H9 (cell line): ENCODE measurements at regions not wholly inside any gene's neighbourhood (a gene's known extent, or its start where the extent isn't known, plus 50 kb on each side); places are given as distances from the start of the nearest gene placed in this dataset.

Experiments
- DNase-seq: peaks from one replicate; pipeline ENCODE4 v3.0.0-alpha.2; 2017
- H2AFZ ChIP-seq: one replicate; pipeline ENCODE4 v1.6.1; 2013; ENCODE audit warnings: mild to moderate bottlenecking, low read length, control low read depth, moderate library complexity
- H2AK5ac ChIP-seq: 2 replicates; pipeline ENCODE4 v1.6.1; 2013; ENCODE audit warnings: low read length, control low read depth, mixed read lengths; ENCODE audit not compliant: insufficient read length
- H2BK120ac ChIP-seq: one replicate; pipeline ENCODE4 v1.6.1; 2013; ENCODE audit warnings: low read depth, mild to moderate bottlenecking, low read length, control low read depth, inconsistent platforms; ENCODE audit not compliant: poor library complexity, severe bottlenecking
- H2BK12ac ChIP-seq: 2 replicates; pipeline ENCODE4 v1.6.1; 2013; ENCODE audit warnings: low read length, control low read depth, mixed read lengths, low read depth; ENCODE audit not compliant: insufficient read length
- H2BK15ac ChIP-seq: 2 replicates; pipeline ENCODE4 v1.6.1; 2013; ENCODE audit warnings: low read depth, low read length, control low read depth
- H2BK20ac ChIP-seq: one replicate; pipeline ENCODE4 v1.6.1; 2013; ENCODE audit warnings: low read depth, mild to moderate bottlenecking, low read length, control low read depth, inconsistent platforms; ENCODE audit not compliant: poor library complexity, severe bottlenecking
- H2BK5ac ChIP-seq: 2 replicates; pipeline ENCODE4 v1.6.1; 2013; ENCODE audit warnings: low read length, control low read depth, mixed read lengths; ENCODE audit not compliant: insufficient read length
- H3K14ac ChIP-seq: 2 replicates; pipeline ENCODE4 v1.6.1; 2013; ENCODE audit warnings: low read length, control low read depth; ENCODE audit not compliant: insufficient read depth
- H3K18ac ChIP-seq: 2 replicates; pipeline ENCODE4 v1.6.1; 2013; ENCODE audit warnings: low read depth, mild to moderate bottlenecking, mixed read lengths, low read length, control low read depth; ENCODE audit not compliant: insufficient read length
- H3K23ac ChIP-seq: 2 replicates; pipeline ENCODE4 v1.6.1; 2013; ENCODE audit warnings: low read length, control low read depth, mixed read lengths, low read depth; ENCODE audit not compliant: insufficient read length
- H3K23me2 ChIP-seq: 2 replicates; pipeline ENCODE4 v1.6.1; 2013; ENCODE audit warnings: low read depth, mild to moderate bottlenecking, mixed read lengths, low read length, control low read depth; ENCODE audit not compliant: insufficient read length, poor library complexity, severe bottlenecking
- H3K27ac ChIP-seq: 2 replicates; pipeline ENCODE4 v1.5.1; 2013; ENCODE audit warnings: low read length, control low read depth, mixed read lengths, low read depth; ENCODE audit not compliant: insufficient read length
- H3K27me3 ChIP-seq: 2 replicates; pipeline ENCODE4 v1.6.1; 2013; ENCODE audit warnings: low read length, control low read depth, inconsistent platforms; ENCODE audit not compliant: insufficient read depth
- H3K4ac ChIP-seq: 2 replicates; pipeline ENCODE4 v1.6.1; 2013; ENCODE audit warnings: low read depth, mild to moderate bottlenecking, control low read depth, inconsistent platforms, low read length, moderate library complexity
- H3K4me1 ChIP-seq: 2 replicates; pipeline ENCODE4 v1.6.1; 2013; ENCODE audit warnings: low read length, control low read depth, inconsistent platforms; ENCODE audit not compliant: insufficient read depth
- H3K4me2 ChIP-seq: 2 replicates; pipeline ENCODE4 v1.6.1; 2013; ENCODE audit warnings: low read length, control low read depth, mixed read lengths; ENCODE audit not compliant: insufficient read length, insufficient read depth
- H3K56ac ChIP-seq: 2 replicates; pipeline ENCODE4 v1.6.1; 2013; ENCODE audit warnings: low read depth, mild to moderate bottlenecking, mixed read lengths, low read length, control low read depth; ENCODE audit not compliant: insufficient read length
- H3K79me1 ChIP-seq: 2 replicates; pipeline ENCODE4 v1.6.1; 2013; ENCODE audit warnings: low read depth, mild to moderate bottlenecking, moderate library complexity, low read length, control low read depth, inconsistent platforms; ENCODE audit not compliant: insufficient read depth, poor library complexity, severe bottlenecking
- H3K79me2 ChIP-seq: 2 replicates; pipeline ENCODE4 v1.6.1; 2013; ENCODE audit warnings: low read length, control low read depth, inconsistent platforms; ENCODE audit not compliant: insufficient read depth
- H3K9ac ChIP-seq: 2 replicates; pipeline ENCODE4 v1.6.1; 2013; ENCODE audit warnings: low read length, control low read depth, mixed read lengths; ENCODE audit not compliant: insufficient read length; ENCODE audit errors: extremely low read depth
- H3K9me3 ChIP-seq: one replicate; pipeline ENCODE4 v1.6.1; 2013; ENCODE audit warnings: low read depth, low read length, inconsistent platforms; ENCODE audit not compliant: control insufficient read depth
- H3T11ph ChIP-seq: one replicate; pipeline ENCODE4 v1.6.1; 2013; ENCODE audit warnings: mild to moderate bottlenecking, low read length, control low read depth, inconsistent platforms
- H4K20me1 ChIP-seq: one replicate; pipeline ENCODE4 v1.6.1; 2013; ENCODE audit not compliant: control insufficient read depth, insufficient read length, insufficient read depth
- H4K5ac ChIP-seq: 2 replicates; pipeline ENCODE4 v1.6.1; 2013; ENCODE audit warnings: low read depth, mild to moderate bottlenecking, mixed read lengths, low read length, control low read depth; ENCODE audit not compliant: insufficient read length
- H4K8ac ChIP-seq: replicated peaks from 2 replicates; pipeline ENCODE4 v1.6.1; 2013; ENCODE audit warnings: low read length, control low read depth, mixed read lengths, low read depth; ENCODE audit not compliant: insufficient read length
- H4K91ac ChIP-seq: 2 replicates; pipeline ENCODE4 v1.6.1; 2013; ENCODE audit warnings: low read depth, mild to moderate bottlenecking, moderate library complexity, mixed read lengths, low read length, control low read depth; ENCODE audit not compliant: insufficient read length
- H3K27ac Mint-ChIP-seq, 3 experiments: 2 replicates in 2 of 3; 3 replicates in 1 of 3; pipeline ENCODE4 v1.8.0; 2020 to 2021; ENCODE audit warnings: mixed read lengths in 3 of 3, mild to moderate bottlenecking in 1 of 3, moderate library complexity in 1 of 3
- H3K27me3 Mint-ChIP-seq: 2 replicates; pipeline ENCODE4 v1.8.0; 2021; ENCODE audit warnings: low read depth, mild to moderate bottlenecking, moderate library complexity, mixed read lengths
- H3K36me3 Mint-ChIP-seq, 3 experiments: 2 replicates in 2 of 3; 3 replicates in 1 of 3; pipeline ENCODE4 v1.8.0; 2020 to 2021; ENCODE audit warnings: low read depth in 3 of 3, mixed read lengths in 3 of 3; ENCODE audit not compliant: insufficient read depth in 1 of 3
- H3K4me1 Mint-ChIP-seq, 2 experiments: 2 replicates each; pipeline ENCODE4 v1.8.0; 2020; ENCODE audit warnings: mixed read lengths in 2 of 2
- H3K4me3 Mint-ChIP-seq, 2 experiments: 2 replicates in 1 of 2; 3 replicates in 1 of 2; pipeline ENCODE4 v1.8.0; 2020 to 2021; ENCODE audit warnings: mild to moderate bottlenecking in 2 of 2, mixed read lengths in 2 of 2, moderate library complexity in 1 of 2
- H3K9me3 Mint-ChIP-seq, 2 experiments: 2 replicates in 1 of 2; 3 replicates in 1 of 2; pipeline ENCODE4 v1.8.0; 2020; ENCODE audit warnings: mild to moderate bottlenecking in 2 of 2, mixed read lengths in 2 of 2, moderate library complexity in 1 of 2
- WGBS: extraction: QIAGEN DNeasy Blood & Tissue Kit; methylation state at CpG from one replicate; pipeline ENCODE4 v1.1.7; 2013; ENCODE audit warnings: missing lambda C conversion rate, low lambda C conversion rate, mixed read lengths; ENCODE audit not compliant: insufficient read length; ENCODE audit errors: extremely low coverage; 5-methylcytosine and 5-hydroxymethylcytosine counted together
- TF ChIP-seq, protein P1 (sequence below): fragments of 200-600 bp; sonication (generic); conservative IDR thresholded peaks from 3 replicates; pipeline ENCODE4 v1.8.0; 2021; ENCODE audit warnings: antibody characterized with exemption, mild to moderate bottlenecking

DNA sequence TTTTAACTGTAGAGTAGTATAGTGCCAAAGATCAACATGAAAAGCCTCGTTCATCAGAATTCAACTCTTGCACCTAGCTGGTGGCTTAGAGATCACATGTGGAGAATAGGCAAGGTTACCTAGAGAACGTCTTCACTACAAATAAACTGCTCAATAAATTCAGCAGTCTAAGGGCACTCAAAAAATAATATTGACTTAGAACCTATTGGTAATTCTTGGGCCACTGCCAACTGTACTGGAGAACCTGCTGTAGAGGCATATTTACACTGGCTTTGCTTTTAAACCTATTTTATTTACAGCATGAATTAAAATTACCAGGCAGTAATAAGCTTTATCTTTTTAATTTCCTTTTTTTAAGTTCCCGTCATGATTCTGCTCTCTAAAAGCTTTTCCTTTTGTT lies 343.7 kb downstream of the PDHA2 start:
- H3K14ac ChIP-seq = no peak overlapping the region
- no peak overlapping the region for H2BK120ac ChIP-seq
- H3K9ac ChIP-seq = no peak overlapping the region
- H2AK5ac ChIP-seq = no peak overlapping the region
- H3K18ac ChIP-seq = no peak overlapping the region
- H4K8ac ChIP-seq = no peak overlapping the region
- Mint-ChIP-seq H3K27ac (no peak overlapping the region), H3K4me1 (no peaks in the 10 kb centered on the region), H3K9me3 (0 out of 5 replicates have a peak, but pooled peaks cover 0 to 3% of the 10 kb centered on the region in 2 experiments), H3K27me3 (no peaks in the 10 kb centered on the region), H3K4me3 (no peak overlapping the region), H3K36me3 (no peaks in the 10 kb centered on the region)
- no CpG with 5 or more reads among the region's 3 CpGs for WGBS
- H3K23ac ChIP-seq = no peak overlapping the region
- H3T11ph ChIP-seq = no peak overlapping the region
- H3K27me3 ChIP-seq = no peaks in the 10 kb centered on the region
- H3K79me2 ChIP-seq = no peaks in the 10 kb centered on the region
- H3K27ac ChIP-seq = no peak overlapping the region
- H2BK20ac ChIP-seq = no peak overlapping the region
- no peak overlapping the region for H2AFZ ChIP-seq
- no peaks in the 10 kb centered on the region for H3K4me1 ChIP-seq
- no peak overlapping the region for H2BK12ac ChIP-seq
- no peaks in the 10 kb centered on the region for H4K20me1 ChIP-seq
- H2BK15ac ChIP-seq = no peak overlapping the region
- H3K9me3 ChIP-seq = no peaks in the 10 kb centered on the region
- H3K56ac ChIP-seq = no peak overlapping the region
- no peak overlapping the region for H3K4ac ChIP-seq
- no peak overlapping the region for H4K5ac ChIP-seq
- H3K23me2 ChIP-seq = no peaks in the 10 kb centered on the region
- H3K4me2 ChIP-seq = no peak overlapping the region
- H3K79me1 ChIP-seq = no peaks in the 10 kb centered on the region
- no peak overlapping the region for H2BK5ac ChIP-seq
- no peak overlapping the region for H4K91ac ChIP-seq
- DNase-seq = no peak
- TF ChIP-seq, protein P1, sequence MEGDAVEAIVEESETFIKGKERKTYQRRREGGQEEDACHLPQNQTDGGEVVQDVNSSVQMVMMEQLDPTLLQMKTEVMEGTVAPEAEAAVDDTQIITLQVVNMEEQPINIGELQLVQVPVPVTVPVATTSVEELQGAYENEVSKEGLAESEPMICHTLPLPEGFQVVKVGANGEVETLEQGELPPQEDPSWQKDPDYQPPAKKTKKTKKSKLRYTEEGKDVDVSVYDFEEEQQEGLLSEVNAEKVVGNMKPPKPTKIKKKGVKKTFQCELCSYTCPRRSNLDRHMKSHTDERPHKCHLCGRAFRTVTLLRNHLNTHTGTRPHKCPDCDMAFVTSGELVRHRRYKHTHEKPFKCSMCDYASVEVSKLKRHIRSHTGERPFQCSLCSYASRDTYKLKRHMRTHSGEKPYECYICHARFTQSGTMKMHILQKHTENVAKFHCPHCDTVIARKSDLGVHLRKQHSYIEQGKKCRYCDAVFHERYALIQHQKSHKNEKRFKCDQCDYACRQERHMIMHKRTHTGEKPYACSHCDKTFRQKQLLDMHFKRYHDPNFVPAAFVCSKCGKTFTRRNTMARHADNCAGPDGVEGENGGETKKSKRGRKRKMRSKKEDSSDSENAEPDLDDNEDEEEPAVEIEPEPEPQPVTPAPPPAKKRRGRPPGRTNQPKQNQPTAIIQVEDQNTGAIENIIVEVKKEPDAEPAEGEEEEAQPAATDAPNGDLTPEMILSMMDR = no peak
